HL-60 (cell line): ENCODE measurements at regions not wholly inside any gene's neighbourhood (a gene's known extent, or its start where the extent isn't known, plus 50 kb on each side); places are given as distances from the start of the nearest gene placed in this dataset.

Experiments used
- CTCF ChIP-seq: IDR thresholded peaks from one replicate; pipeline ENCODE4 v1.5.1; 2011; ENCODE audit warnings: low read length, control low read depth, inconsistent platforms; ENCODE audit not compliant: insufficient read depth
- REST ChIP-seq: IDR thresholded peaks from 2 replicates; pipeline ENCODE4 v1.6.1; 2012; ENCODE audit warnings: low read depth; ENCODE audit not compliant: insufficient replicate concordance

- TF ChIP-seq REST (no peak), CTCF (no peak)
These were observed 580.8 kb downstream of the IQCM start for GRCh38 chr4:149234798-149235197.
